K562 (cell line): ENCODE measurements at regions not wholly inside any gene's neighbourhood (a gene's known extent, or its start where the extent isn't known, plus 50 kb on each side); places are given as distances from the start of the nearest gene placed in this dataset.

ENCODE experiments used
- ATAC-seq: fragments of 200-7000 bp; cut with Tn5 transposase; 3 replicates; pipeline ENCODE4 v1.9.1; 2020; ENCODE audit warnings: moderate library complexity
- BruUV-seq: library from RNA; stranded (reverse); fragments of 400-500 nt; replicated peaks from 2 replicates; lab custom pipeline; 2021; lab: Mats Ljungman, UMichigan
- CTCF ChIA-PET: fragments of 300-600 bp; formaldehyde crosslinking; extraction: SDS; loops from one replicate; lab custom pipeline; 2021; ENCODE audit warnings: low intra/inter-chr PET ratio; lab: Yijun Ruan, JAX
- POLR2A ChIA-PET: fragments of 300-600, 350-650 bp; sonication (Branson Sonifier 250); formaldehyde crosslinking; extraction: SDS; loops from one replicate; lab custom pipeline; 2021; ENCODE audit warnings: antibody characterized with exemption, inconsistent platforms; lab: Yijun Ruan, JAX
- DNase-seq, 4 experiments: peaks; one replicate each; pipeline versions ENCODE4 v3.0.0 to v3.0.0-alpha.2; 2011 to 2018; ENCODE audit warnings: low spot score in 3 of 4, mixed read lengths in 3 of 4; ENCODE audit errors: extremely low read depth in 1 of 4
- FAIRE-seq: peaks from 2 replicates; lab custom pipeline; 2011; peaks lifted over from hg19 to GRCh38; lab: Jason Lieb, UNC
- H2AFZ ChIP-seq: 2 replicates; pipeline ENCODE4 v1.6.0; 2011; ENCODE audit warnings: low read depth, low read length, control low read depth, inconsistent platforms
- H3K27ac ChIP-seq: fragments of 200-600 bp; 3 replicates; pipeline ENCODE4 v1.8.0; 2011; ENCODE audit warnings: low read depth, mild to moderate bottlenecking, control low read depth, inconsistent platforms, low read length, moderate library complexity, mixed read lengths; ENCODE audit errors: extremely low read depth
- H3K27me3 ChIP-seq, 2 experiments: fragments of 300-600 bp in 1 of 2; 2 replicates in 1 of 2; 3 replicates in 1 of 2; pipeline versions ENCODE4 v1.6.0 to v1.8.0; 2011; ENCODE audit warnings: inconsistent platforms in 2 of 2, low read length in 2 of 2, mild to moderate bottlenecking in 1 of 2, mixed read lengths in 1 of 2, moderate library complexity in 1 of 2; ENCODE audit not compliant: control insufficient read depth in 2 of 2, insufficient read depth in 2 of 2
- H3K36me3 ChIP-seq: fragments of 300-600 bp; 3 replicates; pipeline ENCODE4 v1.8.0; 2011; ENCODE audit warnings: mild to moderate bottlenecking, low read length, inconsistent platforms; ENCODE audit not compliant: control insufficient read depth, insufficient read depth
- H3K4me1 ChIP-seq, 2 experiments: fragments of 200-600 bp in 1 of 2; replicated peaks in 1 of 2; 2 replicates in 1 of 2; 3 replicates in 1 of 2; pipeline versions ENCODE4 v1.5.1 to v1.8.0; 2011; ENCODE audit warnings: inconsistent platforms in 2 of 2, low read length in 2 of 2, mild to moderate bottlenecking in 1 of 2, mixed read lengths in 1 of 2, moderate library complexity in 1 of 2; ENCODE audit not compliant: control insufficient read depth in 2 of 2, insufficient read depth in 2 of 2
- H3K4me2 ChIP-seq: 2 replicates; pipeline ENCODE4 v1.6.1; 2011; ENCODE audit warnings: low read length, control low read depth, inconsistent platforms, mixed read lengths; ENCODE audit not compliant: insufficient read depth
- H3K4me3 ChIP-seq: fragments of 200-600 bp; sonication (generic), shearing (Covaris generic); 2 replicates; pipeline ENCODE4 v1.5.1; 2016; ENCODE audit warnings: control low read depth, inconsistent platforms
- H3K79me2 ChIP-seq: fragments of 200-600 bp; 3 replicates; pipeline ENCODE4 v1.8.0; 2011; ENCODE audit warnings: low read length, inconsistent platforms; ENCODE audit not compliant: control insufficient read depth, insufficient read depth
- H3K9ac ChIP-seq, 2 experiments: 2 replicates each; pipeline versions ENCODE4 v1.6.0 to v1.6.1; 2011; ENCODE audit warnings: low read depth in 2 of 2, low read length in 2 of 2, control low read depth in 1 of 2, inconsistent platforms in 1 of 2, mild to moderate bottlenecking in 1 of 2, mixed read lengths in 1 of 2; ENCODE audit not compliant: insufficient read depth in 1 of 2
- H3K9me1 ChIP-seq: one replicate; pipeline ENCODE4 v1.6.0; 2011; ENCODE audit warnings: inconsistent platforms, mild to moderate bottlenecking, low read length, moderate library complexity; ENCODE audit not compliant: control insufficient read depth, insufficient read depth
- H3K9me3 ChIP-seq: replicated peaks from 2 replicates; pipeline ENCODE4 v1.5.1; 2011; ENCODE audit warnings: low read depth, low read length, inconsistent platforms; ENCODE audit not compliant: control insufficient read depth, insufficient read depth
- H4K20me1 ChIP-seq: replicated peaks from 2 replicates; pipeline ENCODE4 v1.6.1; 2011; ENCODE audit warnings: low read length, inconsistent platforms, mixed read lengths; ENCODE audit not compliant: control insufficient read depth, insufficient read depth
- CCAR2 ChIP-seq: fragments of 200-400 bp; formaldehyde crosslinking; IDR thresholded peaks from 2 replicates; pipeline ENCODE4 v1.6.1; 2017; ENCODE audit warnings: mild to moderate bottlenecking, low read depth, low read length
- ILF3 ChIP-seq: fragments of 450-650 bp; IDR thresholded peaks from 2 replicates; pipeline ENCODE4 v1.6.1; 2018; ENCODE audit warnings: antibody characterized with exemption, mild to moderate bottlenecking, moderate library complexity, borderline replicate concordance
- JUNB ChIP-seq: fragments of 450-650 bp; formaldehyde crosslinking; conservative IDR thresholded peaks from 2 replicates; pipeline ENCODE4 v1.4.0; 2020; ENCODE audit warnings: mild to moderate bottlenecking
- KHSRP ChIP-seq: fragments of 450-650 bp; IDR thresholded peaks from 2 replicates; pipeline ENCODE4 v1.6.1; 2017
- MTA2 ChIP-seq: fragments of 450-650 bp; IDR thresholded peaks from 2 replicates; pipeline ENCODE4 v1.6.1; 2016; ENCODE audit warnings: low read depth
- POLR2G ChIP-seq: fragments of 200-400 bp; formaldehyde crosslinking; IDR thresholded peaks from 2 replicates; pipeline ENCODE4 v1.6.1; 2017; ENCODE audit warnings: low read depth, mild to moderate bottlenecking, antibody characterized with exemption, low read length, moderate library complexity
- ZNF197 ChIP-seq: fragments of 200-800 bp; sonication (Bioruptor generic); IDR thresholded peaks from 2 replicates; pipeline ENCODE4 v1.6.1; 2016; ENCODE audit warnings: low read depth, missing genetic modification characterization, missing compliant biosample characterization
- WGBS: fragments of 100-300 bp; shearing (Covaris generic); methylation state at CpG from one replicate; pipeline ENCODE4 v1.1.6; 2016; ENCODE audit warnings: low coverage, mixed read lengths; ENCODE audit not compliant: insufficient coverage; ENCODE audit errors: missing lambda C conversion rate; 5-methylcytosine and 5-hydroxymethylcytosine counted together
- in situ Hi-C: fragments of 300-500 bp; cut with MboI; formaldehyde crosslinking; loops from 4 replicates; pipeline ENCODE4 v1.15.0; 2018; ENCODE audit warnings: inconsistent platforms, mixed read lengths
- intact Hi-C: fragments of 100-400 bp; cut with micrococcal nuclease; formaldehyde crosslinking; loops from 2 replicates; pipeline ENCODE4 v1.14.2; 2022
- TF ChIP-seq, protein P1 (sequence below): fragments of 450-650 bp; IDR thresholded peaks from one replicate; pipeline ENCODE4 v1.6.1; 2018; ENCODE audit warnings: mild to moderate bottlenecking, moderate library complexity; ENCODE audit not compliant: partially characterized antibody
- TF ChIP-seq, protein P2 (sequence below): IDR thresholded peaks from 3 replicates; pipeline ENCODE4 v1.6.1; 2011; ENCODE audit warnings: borderline replicate concordance, mild to moderate bottlenecking; ENCODE audit not compliant: insufficient read length, insufficient read depth
- TF ChIP-seq, protein P3 (sequence below): sonication (generic); formaldehyde crosslinking; IDR thresholded peaks from 2 replicates; pipeline ENCODE4 v1.4.0; 2020; ENCODE audit warnings: mild to moderate bottlenecking, missing genetic modification reagents
- TF ChIP-seq, protein P4 (sequence below), 2 experiments: fragments of 450-650 bp; IDR thresholded peaks; 2 replicates each; pipeline ENCODE4 v1.6.1; 2016

DNA sequence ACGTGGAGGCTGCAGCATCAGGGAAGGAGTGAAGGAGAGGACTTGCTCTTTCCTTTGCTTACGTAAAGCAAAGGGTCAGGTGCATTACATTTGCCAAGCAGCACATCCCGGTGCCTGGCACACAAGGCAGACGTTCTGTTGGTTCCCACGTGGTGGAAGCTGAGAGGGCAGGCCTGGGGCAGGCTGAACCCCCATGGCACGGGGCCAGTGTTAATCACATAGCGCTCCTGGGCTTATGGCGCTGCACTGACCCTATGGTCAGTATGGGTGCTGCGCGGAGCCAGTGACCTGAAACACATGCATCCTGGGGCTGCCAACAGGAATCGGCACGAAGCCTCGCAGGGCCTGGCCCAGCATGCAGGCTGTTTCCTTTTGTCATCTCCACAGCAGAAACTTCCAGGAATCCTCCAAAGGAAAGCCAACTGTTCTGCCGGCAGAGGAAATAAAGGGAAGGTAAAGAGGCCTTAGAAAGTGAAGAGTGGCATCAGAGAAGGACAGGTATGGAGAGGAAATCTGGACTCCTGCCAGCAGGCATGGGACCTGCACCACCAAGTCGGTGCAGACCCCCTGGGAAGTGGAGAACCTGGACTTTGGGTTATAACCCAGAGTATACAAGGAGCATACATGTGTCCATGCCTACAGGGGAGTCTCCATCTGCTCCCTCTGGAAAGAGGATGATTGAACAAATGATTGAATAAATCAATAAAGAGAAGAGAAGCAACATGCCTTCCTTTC lies 560.2 kb downstream of the TCERG1L start:
- Histone ChIP-seq H3K9ac (no peak overlapping the region), H3K79me2 (no peaks in the 10 kb centered on the region), H3K9me3 (no peaks in the 10 kb centered on the region), H3K4me1 (no peaks in the 10 kb centered on the region)
- ChIA-PET CTCF (no interaction called here), POLR2A (no interaction called here)
- WGBS = 2% methylated on average over 13 of the region's 15 CpGs
- in situ Hi-C loops = no loop called here
- no peak for DNase-seq
- TF ChIP-seq, protein P1, sequence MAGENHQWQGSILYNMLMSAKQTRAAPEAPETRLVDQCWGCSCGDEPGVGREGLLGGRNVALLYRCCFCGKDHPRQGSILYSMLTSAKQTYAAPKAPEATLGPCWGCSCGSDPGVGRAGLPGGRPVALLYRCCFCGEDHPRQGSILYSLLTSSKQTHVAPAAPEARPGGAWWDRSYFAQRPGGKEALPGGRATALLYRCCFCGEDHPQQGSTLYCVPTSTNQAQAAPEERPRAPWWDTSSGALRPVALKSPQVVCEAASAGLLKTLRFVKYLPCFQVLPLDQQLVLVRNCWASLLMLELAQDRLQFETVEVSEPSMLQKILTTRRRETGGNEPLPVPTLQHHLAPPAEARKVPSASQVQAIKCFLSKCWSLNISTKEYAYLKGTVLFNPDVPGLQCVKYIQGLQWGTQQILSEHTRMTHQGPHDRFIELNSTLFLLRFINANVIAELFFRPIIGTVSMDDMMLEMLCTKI = no peak
- TF ChIP-seq POLR2G = no peak
- TF ChIP-seq, protein P2, sequence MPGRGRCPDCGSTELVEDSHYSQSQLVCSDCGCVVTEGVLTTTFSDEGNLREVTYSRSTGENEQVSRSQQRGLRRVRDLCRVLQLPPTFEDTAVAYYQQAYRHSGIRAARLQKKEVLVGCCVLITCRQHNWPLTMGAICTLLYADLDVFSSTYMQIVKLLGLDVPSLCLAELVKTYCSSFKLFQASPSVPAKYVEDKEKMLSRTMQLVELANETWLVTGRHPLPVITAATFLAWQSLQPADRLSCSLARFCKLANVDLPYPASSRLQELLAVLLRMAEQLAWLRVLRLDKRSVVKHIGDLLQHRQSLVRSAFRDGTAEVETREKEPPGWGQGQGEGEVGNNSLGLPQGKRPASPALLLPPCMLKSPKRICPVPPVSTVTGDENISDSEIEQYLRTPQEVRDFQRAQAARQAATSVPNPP = no peak
- TF ChIP-seq, protein P3, sequence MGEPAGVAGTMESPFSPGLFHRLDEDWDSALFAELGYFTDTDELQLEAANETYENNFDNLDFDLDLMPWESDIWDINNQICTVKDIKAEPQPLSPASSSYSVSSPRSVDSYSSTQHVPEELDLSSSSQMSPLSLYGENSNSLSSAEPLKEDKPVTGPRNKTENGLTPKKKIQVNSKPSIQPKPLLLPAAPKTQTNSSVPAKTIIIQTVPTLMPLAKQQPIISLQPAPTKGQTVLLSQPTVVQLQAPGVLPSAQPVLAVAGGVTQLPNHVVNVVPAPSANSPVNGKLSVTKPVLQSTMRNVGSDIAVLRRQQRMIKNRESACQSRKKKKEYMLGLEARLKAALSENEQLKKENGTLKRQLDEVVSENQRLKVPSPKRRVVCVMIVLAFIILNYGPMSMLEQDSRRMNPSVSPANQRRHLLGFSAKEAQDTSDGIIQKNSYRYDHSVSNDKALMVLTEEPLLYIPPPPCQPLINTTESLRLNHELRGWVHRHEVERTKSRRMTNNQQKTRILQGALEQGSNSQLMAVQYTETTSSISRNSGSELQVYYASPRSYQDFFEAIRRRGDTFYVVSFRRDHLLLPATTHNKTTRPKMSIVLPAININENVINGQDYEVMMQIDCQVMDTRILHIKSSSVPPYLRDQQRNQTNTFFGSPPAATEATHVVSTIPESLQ (CRISPR knock-in tag) = no peak
- no peak for TF ChIP-seq JUNB
- no peak for TF ChIP-seq KHSRP
- no peak for TF ChIP-seq MTA2
- TF ChIP-seq CCAR2 = no peak
- TF ChIP-seq ILF3 = no peak
- TF ChIP-seq, protein P4, sequence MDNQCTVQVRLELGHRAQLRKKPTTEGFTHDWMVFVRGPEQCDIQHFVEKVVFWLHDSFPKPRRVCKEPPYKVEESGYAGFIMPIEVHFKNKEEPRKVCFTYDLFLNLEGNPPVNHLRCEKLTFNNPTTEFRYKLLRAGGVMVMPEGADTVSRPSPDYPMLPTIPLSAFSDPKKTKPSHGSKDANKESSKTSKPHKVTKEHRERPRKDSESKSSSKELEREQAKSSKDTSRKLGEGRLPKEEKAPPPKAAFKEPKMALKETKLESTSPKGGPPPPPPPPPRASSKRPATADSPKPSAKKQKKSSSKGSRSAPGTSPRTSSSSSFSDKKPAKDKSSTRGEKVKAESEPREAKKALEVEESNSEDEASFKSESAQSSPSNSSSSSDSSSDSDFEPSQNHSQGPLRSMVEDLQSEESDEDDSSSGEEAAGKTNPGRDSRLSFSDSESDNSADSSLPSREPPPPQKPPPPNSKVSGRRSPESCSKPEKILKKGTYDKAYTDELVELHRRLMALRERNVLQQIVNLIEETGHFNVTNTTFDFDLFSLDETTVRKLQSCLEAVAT (IDR thresholded peaks at IDR 0.05) = no peak
- no peak for TF ChIP-seq ZNF197
- TF ChIP-seq, all 486 proteins: peak for 0
- BruUV-seq = no TSS peak
- intact Hi-C loops = no loop called here
- no peak overlapping the region for H2AFZ ChIP-seq
- no peak for ATAC-seq
- H3K4me3 ChIP-seq = no peak overlapping the region
- H3K27me3 ChIP-seq = no peaks in the 10 kb centered on the region; a peak in 1 of 5 replicates
- H4K20me1 ChIP-seq = no peaks in the 10 kb centered on the region
- H3K36me3 ChIP-seq = no peaks in the 10 kb centered on the region
- H3K27ac ChIP-seq = no peak overlapping the region
- no peak for FAIRE-seq
- H3K9me1 ChIP-seq = no peaks in the 10 kb centered on the region
- H3K4me2 ChIP-seq = no peak overlapping the region
